ENCODE measurements at regions not wholly inside any gene's neighbourhood (a gene's known extent, or its start where the extent isn't known, plus 50 kb on each side); places are given as distances from the start of the nearest gene placed in this dataset.

DNA sequence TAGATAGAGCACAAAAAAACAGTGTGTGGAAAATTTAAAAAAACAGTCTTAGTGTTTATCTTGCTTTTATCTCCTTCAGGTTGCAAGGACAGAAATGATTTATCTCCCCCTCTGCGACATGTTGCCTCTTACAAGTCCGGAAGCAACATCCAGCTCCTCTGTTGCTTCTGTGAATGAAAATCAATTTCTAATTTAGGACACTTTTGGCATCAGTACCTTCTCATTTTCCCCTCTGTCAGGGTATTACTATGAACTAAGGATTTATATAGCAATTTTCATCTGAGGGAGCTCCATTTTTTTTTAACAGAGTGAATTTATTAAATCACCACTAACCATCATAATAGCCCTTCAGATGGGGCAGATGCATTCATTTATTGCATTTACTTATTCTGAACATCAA is 116.6 kb upstream of the PLXNC1 start:
- DNase-seq (ENCODE audit: low spot score): no peak

DNA sequence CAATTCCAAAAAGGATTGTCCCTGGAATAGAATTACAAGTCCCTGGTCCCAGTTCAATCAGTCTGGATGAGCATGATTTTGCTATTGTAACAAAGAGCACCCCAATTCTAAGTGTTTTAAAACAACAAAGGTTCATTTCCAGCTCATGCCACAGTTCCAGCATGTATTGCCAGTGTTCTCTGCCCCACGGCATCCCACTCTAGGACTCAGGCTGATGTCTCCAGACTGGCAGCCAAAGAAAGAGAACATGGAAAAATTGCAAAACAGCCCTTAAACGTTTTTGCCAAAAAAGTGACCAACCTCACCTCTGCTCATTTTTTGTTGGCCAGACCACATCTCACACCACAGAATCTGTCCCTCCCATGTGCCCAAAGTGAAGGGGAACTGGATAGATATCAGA is 116.0 kb upstream of the PLXNC1 start:
- DNase-seq (ENCODE audit: low spot score): no peak

DNA sequence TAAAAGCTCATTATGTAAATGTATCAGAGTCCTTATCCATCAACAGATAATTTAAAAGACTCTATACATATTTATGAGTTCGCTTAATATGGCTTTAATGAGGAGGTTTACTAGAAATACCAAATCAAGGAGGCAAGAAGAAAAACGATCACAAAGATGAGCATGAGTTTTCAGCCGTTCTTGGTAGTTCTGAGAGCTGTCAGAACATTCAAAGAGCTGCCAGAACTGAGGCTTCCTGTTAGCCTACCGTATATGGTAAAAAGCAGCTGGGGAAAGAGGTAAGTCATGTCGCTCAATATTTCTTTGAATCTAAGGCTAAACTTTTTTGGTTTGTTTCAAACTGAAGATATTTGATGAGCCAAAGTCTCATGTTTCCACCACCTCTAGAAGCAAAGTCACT is 115.3 kb upstream of the PLXNC1 start:
- no peak for DNase-seq (ENCODE audit: low spot score)

DNA sequence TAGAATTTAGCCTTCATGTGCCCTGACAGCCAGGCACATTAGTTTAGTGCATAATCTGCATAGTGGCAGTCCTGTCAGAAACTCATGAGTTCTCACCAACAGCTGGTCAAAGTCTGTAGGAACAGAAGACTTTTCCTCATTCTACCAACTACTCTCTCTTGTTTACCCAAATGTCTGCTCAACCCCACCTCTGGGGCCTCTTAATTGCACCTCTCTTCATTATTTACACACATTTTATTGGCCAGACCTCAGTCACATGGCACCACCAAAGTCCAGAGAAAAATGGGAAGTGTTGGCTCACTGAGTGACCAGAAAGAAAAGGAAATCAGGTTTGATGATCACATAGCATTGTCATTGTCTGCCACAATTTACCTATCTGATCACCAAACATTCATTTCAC is 114.6 kb upstream of the PLXNC1 start:
- DNase-seq (ENCODE audit: low spot score): no peak

DNA sequence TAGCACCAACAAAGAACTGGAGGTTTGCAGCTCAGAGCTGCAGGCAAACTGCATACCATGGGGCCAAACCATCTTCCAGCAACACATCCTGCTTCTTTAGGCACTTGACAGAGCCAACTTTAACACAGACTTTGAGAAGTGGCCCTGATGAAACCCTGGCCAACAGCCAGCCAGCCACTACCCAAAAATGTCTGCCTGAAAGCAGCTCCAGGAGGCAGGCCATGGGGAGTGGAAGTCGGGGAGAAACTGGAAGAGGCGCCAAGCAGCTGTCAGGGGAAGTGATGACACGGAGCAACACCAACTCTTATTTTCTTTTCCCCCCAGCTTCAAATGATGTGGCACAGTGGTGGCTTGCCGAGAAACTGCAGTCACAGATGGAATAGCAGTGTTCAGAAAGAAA is 110.9 kb upstream of the PLXNC1 start:
- DNase-seq (ENCODE audit: low spot score): no peak

DNA sequence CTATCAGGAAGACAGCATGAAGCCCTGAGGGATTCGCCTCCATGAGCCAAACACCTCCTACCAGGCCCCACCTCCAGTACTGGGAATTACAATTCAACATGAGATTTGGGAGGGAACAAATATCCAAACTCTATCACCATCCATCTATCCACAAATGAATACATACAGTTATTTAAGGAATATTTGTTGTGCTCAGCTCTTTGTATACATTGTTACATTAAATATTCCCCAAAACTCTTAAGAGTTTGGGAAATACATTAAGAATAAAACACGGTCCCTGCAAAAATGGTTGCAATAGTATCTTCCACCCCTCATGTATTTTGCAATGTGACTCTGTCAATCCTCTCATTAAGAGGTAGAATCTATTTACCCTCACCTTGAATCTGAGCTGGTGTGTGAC is 109.8 kb upstream of the PLXNC1 start:
- no peak for DNase-seq (ENCODE audit: low spot score)

DNA sequence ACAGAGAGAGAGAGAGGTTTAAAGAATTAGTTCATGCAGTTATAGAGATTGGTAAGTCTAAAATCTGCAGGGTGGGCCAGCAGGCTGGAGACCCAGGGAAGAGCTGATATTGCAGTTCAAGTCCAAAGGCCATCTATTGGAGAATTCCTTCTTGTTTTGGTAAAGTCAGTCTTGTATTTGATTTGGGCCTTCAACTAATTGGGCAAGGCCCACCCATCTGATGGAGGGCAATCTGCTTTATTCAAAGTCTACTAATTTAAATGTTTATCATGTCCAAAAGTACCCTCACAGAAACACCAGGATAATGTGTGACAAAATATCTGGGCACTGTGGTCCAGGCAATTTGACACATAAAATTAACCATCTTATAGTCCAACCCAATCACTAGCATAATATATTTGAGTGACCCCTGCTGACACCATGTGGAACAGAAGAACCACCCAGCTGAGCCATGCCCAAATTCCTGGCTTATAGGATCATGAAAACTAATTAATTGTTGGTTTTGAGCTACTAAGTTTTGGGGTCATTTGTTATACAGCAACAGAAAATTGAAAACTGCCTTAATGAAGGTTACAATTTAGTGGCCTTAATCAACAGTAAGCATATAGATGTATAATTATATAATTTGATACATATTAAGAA is 109.1 kb upstream of the PLXNC1 start:
- no peak for DNase-seq (ENCODE audit: low spot score)

DNA sequence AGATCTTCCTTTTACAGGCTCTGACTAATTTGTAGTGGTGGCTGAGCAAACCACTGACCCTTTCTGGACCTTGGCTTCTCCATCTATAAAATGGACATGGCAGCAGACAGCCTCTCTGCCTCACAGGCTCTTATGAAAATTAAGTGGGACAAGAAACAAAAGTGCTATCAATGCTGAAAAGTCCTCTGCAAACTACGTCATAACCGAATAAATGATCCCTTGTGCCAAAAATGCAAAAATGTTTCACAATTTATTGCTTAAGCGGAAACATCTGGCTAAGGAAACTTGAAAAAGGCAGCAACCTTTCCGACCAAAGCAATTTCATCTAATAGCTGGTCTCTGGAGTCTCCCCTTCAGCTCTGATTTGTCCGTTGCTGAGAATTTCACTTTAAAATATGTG is 108.5 kb upstream of the PLXNC1 start:
- DNase-seq (ENCODE audit: low spot score): no peak

DNA sequence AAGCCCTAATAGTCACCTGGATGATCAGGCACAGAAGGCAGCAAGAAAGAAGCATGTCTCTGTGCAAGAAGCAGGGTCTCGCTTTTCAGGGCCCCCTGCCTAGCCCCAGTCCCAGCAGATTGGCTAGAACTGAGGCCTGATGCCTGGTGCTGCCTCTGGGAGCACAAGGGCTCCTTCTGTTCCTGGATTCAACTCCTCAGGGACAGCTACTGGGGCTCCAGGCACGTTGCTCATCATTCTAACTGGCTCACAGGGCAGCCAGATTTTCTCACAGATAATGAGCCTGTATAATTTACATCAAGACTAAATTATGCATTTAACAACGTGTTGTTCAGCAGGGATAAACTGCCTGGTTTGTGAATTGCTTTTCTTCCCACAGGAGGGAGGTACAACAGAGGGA is 106.5 kb upstream of the PLXNC1 start:
- DNase-seq (ENCODE audit: low spot score): no peak

DNA sequence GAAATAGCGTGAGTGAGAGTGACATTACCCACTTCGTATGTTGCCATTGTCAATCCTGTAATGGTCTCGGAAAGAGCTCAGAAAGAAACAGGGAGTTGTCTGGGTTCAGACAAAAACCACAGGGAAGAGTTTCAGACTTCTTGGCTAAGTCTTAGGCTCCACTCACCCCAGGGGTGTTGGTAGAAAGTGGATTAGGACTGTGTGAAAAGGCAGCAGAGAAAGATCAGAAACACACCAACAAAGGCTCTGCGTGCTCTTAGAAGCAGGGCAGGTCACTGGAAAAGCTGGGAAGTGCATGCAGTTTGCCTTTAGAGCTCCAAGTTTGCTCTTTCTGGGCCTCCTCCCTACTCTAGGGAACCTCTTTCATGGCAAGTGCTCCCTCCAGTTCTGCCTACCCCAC is 106.1 kb upstream of the PLXNC1 start:
- no peak for DNase-seq (ENCODE audit: low spot score)

DNA sequence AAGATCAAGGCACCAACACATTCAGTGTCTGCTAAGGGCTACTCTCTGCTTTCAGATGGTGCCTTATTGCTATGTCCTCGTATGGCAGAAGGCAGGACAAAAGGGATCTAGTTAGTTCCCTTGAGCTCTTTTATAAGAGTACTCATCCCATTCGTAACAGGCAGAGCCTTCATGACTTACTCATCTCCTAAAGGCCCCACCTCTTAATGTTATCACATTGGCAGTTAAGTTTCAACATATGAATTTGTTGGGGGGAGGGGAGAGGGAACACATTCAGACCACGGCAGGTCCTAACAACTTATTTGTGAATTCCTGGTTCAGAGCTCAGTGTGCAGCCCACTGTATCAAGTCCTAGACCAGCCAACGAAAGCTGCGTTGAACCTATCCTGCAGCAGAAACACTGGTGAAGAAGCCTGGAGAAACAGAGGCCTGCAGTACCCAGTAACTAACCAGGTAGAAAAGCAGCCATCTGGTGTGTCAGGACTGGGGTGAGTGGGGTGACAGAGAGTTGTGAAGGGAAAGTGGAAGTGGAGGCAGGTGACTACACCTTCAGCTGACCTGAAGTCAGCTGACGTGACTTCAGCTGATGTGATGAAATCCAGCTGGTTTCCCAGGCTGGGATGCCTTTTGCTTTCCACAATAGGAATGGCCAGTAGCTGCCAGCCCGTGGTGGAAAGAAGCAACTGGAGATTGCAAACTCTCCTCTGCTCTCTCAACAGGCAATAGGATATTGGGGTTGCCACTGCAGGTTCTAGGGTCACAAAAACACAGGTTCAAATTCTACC is 101.6 kb upstream of the PLXNC1 start:
- no peak for DNase-seq (ENCODE audit: low spot score)

DNA sequence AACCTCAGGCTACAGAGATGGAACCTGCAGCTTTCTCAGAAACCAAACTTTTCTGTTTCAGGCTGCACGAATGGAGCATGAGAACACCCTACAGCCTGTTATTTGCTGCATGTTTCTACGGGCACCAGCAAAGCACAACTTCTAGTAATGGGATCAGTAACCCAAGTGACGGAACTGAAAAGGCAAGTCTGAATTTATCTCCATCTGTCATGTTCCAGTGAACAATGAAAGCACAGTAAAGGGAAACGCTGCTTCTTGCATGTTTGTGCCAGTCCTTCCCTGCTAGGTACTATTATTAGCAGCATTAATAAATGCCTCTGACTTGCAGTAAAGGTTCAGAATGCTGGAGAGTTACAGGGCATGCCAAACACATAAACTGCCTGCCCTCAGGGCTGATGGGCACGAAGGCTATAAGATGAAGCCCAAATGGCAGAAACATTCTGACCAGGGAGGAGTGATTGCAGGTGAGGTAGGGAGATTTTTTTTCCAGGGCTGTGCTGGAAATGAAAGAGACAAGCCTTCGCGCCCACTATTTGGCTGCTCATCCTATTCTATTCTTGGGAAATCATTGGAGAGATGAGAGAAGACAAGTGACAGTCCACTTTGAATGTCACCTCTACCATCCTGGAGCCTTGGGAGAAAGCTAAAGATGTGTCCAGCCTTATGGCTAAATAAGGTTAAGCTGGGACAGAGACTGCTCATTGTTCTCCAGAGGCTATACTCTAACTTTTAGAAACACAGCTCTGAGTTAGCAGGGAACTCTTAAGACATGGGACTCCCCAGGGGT is 100.4 kb upstream of the PLXNC1 start:
- DNase-seq (ENCODE audit: low spot score): no peak

DNA sequence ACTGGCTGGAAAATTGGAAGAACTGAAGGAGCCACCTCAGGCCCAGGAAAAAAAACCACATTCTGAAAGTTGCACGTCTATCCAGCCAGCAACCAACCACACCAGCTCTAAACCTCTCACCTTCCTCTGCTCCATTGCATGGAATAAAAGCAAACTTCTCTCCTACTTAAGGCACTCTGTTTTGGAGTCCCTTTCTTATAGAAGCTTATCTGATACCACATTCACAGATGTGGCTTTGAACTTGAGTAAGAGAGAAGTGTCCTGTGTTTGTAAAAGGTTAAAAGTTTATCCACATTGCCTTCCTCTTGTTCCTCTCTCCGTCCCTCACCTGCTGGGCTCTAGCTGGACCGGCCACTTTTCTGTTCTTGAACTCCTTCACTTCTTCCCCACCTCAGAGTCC is 99.6 kb upstream of the PLXNC1 start:
- no peak for DNase-seq (ENCODE audit: low spot score)

DNA sequence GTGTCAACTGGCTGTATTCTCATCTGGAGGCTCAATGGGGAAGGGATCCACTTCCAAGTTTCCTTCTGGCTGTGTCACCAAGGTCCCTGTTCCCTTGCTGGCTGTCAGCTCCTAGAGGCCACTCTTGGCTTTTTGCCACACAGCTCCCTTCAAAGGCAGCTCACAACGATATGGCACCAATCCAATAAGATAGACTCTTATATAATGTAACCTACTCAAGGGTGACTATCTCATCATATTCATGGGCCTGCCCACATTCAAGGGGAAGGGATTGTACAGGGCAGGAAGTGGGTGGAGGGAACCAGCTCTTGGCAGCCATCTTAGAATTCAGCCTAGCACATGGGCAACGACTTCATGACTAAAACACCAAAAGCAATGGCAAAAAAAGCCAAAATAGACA is 98.7 kb upstream of the PLXNC1 start:
- DNase-seq (ENCODE audit: low spot score): no peak

DNA sequence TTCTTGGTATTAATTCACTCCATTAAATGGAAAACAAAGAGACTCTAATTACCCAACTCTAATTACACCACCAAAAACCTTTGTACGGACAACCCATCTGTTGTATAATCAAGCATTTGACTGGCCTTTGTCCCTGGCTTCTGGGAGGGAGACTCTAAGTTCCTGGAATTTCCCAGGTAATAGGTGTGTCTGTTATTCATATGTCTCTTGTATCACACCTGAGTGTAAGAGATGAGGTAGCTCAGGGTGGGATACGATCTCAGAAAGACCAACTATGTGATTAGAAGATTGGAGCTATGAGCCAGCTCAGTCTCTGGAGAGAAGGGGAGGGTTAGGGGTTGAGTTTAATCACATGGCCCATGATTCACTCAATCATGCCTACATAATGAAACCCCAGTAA is 94.7 kb upstream of the PLXNC1 start:
- DNase-seq (ENCODE audit: low spot score): no peak

DNA sequence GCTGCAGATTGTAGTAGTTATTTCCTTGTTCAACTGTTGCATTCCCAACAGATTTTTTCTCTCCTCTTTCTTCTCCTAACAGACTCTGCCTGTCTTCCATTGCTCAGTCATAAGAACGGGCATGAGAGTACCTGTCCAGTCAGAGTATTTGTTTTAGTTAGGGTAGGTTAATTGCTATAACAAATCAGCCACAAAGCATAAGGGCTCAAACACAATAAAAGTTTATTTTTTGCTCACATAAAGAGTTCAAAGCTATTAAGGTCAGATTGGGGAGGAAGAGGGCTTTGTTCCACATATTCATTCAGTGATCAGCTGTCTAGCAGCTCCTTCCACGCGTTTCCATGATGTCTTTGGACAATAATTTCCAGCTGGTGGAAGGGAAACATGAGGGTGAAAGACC is 92.8 kb upstream of the PLXNC1 start:
- DNase-seq (ENCODE audit: low spot score): no peak

DNA sequence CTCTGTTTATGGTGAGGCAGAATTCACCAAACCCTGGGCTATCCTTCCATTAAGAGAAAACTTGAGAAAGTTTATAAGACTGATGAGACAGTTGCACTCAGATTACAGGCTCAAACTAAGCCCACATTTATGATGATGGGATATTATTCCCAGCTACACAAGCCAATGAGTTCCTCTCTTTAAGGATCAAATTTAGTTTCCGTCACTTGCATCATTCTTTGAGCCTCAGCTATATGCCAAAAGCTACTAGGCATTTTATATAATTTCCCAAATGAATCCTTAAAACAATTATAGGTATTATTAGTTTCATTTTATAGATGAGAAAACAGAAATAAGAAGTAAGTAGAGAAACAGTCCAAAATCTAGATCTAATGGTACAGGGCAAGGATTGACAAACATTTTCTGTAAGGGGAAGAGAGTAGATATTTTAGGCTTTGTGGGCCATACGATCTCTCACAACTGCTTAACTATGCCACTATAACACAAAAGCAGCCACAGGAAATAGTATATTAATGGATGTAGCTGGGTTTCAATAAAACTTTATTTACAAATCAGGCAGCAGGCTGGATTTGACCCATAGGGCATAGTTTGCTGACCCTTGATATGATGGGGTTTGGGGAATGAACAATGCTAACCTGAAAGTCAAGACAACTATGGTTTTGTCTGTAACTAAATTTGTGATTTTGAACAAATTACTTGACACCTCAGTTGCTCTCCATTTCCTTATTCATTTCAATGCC is 91.8 kb upstream of the PLXNC1 start:
- no peak for DNase-seq (ENCODE audit: low spot score)

DNA sequence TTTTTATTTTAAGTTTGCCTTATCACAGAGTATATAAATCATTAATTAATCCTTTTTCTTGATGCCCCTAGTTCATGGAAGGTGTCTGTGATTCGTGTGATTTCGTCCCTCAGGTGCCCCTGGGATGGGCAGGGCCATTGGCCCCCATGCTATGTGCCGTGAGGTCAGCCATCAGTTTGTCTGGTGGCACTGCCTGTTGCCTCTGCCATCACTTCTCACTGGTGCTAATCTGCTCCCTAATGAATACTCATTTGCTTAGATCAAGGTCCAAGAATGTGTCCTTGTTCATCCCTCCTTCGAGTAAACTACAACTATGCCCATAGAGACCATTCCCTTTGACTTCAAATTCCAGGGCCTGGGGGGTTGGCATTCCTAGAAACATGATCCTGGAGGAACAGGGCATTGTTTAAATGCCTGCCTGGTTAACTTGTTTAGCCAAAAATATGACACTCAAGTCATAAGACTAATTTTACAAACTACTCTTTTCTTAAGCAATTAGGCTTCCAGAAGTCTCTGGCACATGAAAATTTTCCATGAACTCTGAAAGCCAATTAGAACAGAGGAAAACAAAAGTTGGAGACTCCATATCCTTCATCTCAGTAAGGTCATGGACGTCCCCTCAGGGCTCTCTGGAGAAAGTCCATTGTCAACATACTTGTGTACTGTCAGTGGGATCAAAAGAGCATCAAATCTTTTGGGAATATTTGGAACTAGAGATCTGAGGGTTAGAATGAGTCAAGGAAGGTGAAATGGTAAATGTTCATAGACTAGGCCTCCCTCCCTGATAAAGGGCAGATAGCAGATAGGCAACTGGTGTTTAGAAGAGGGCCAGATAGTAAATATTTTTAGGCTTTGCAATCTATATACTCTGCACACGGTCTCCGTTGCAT is 90.9 kb upstream of the PLXNC1 start:
- no peak for DNase-seq (ENCODE audit: low spot score)

DNA sequence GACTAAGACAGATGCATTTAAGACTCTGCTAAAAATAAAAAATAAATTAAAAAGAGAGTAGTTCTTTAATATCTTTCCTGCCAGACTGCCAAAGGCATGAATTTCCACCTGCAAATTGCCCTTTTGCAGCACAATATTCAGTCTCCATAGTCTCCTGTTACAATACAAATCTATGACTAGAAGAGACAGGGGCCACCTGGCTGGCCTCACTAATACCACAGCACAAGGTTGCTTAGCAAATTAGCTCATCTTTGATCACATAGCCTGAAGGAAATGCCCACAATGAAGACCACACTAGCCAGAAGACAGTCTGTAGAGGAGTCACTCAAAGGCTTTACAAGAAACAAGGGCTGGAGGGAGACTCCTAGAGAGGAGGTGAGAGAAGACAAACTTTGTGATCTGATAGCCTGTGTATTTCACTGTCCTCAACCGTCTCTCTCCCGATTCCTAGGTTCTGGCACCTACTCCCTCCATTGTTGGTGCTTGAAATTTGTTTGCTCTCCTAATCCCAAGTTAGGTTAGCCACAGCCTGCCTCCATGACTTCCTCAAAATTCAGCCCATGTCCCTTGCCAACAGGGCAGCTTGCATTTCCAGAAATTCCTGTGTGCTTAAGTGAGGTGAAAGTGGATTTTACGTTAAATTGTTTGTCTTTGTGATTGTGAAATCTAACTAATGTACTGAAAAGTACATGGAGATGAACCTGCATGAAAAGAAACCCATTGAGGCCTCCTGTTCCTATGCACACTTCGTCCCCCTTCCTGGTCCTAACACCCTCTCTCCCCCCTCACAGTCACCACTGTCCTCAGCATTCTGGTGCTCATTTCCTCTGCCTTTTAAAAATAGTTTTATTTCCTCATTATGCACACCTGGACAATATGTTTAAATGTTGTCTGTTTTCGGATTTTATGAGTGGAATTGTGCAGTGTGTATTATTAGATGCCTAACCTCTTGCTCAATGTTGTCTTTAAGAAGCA is 88.7 kb upstream of the PLXNC1 start:
- no peak for DNase-seq (ENCODE audit: low spot score)

DNA sequence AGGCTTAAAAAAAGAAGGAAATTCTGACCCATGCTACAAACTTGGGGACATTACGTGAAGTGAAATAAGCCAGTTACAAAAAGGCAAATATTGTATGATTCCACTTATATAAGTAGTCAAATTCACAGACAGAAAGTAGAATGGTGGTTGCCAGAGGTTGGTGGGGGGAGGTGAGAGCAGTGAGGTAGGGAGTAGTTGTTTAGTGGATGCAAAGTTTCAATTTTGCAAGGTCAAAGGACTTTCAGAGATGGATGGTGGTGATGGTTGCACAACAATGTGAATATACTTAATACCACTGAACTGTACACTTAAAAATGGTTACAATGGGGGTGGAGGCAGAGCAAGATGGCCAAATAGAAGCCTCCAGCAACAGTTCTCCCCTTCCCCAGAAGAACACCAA is 86.2 kb upstream of the PLXNC1 start:
- DNase-seq (ENCODE audit: low spot score): no peak
